Mesothelial cell of epicardium (in vitro differentiated cells): ENCODE measurements at regions not wholly inside any gene's neighbourhood (a gene's known extent, or its start where the extent isn't known, plus 50 kb on each side); places are given as distances from the start of the nearest gene placed in this dataset.

Experiments
- DNase-seq, 2 experiments: peaks; one replicate each; pipeline ENCODE4 v3.0.0; 2021; ENCODE audit warnings: low spot score in 2 of 2; ENCODE audit not compliant: unreplicated experiment in 2 of 2
- H3K27ac Mint-ChIP-seq: 2 replicates; pipeline ENCODE4 v1.8.0; 2021; ENCODE audit warnings: mixed read lengths
- H3K27me3 Mint-ChIP-seq: 2 replicates; pipeline ENCODE4 v1.8.0; 2021; ENCODE audit warnings: low read depth, mixed read lengths
- H3K36me3 Mint-ChIP-seq: 2 replicates; pipeline ENCODE4 v1.8.0; 2021; ENCODE audit warnings: mixed read lengths
- H3K4me1 Mint-ChIP-seq: 2 replicates; pipeline ENCODE4 v1.8.0; 2021; ENCODE audit warnings: mixed read lengths
- H3K4me3 Mint-ChIP-seq: 2 replicates; pipeline ENCODE4 v1.8.0; 2021; ENCODE audit warnings: mild to moderate bottlenecking, moderate library complexity, mixed read lengths
- H3K9me3 Mint-ChIP-seq: 2 replicates; pipeline ENCODE4 v1.8.0; 2021; ENCODE audit warnings: mixed read lengths
- CTCF ChIP-seq: fragments of 200-600 bp; sonication (generic); IDR thresholded peaks from one replicate; pipeline ENCODE4 v1.5.0; 2021; ENCODE audit warnings: antibody characterized with exemption; ENCODE audit not compliant: unreplicated experiment

- Mint-ChIP-seq H3K9me3 (peaks cover 3% of the 10 kb centered on the region), H3K4me1 (peaks cover 18% of the 10 kb centered on the region), H3K27me3 (peaks cover 2% of the 10 kb centered on the region), H3K27ac (no peak overlapping the region), H3K4me3 (no peak overlapping the region), H3K36me3 (no peaks in the 10 kb centered on the region)
- DNase-seq, result no peak
- no peak for TF ChIP-seq CTCF
These were observed 89.5 kb upstream of the UBE2E2 start for GRCh38 chr3:23113455-23114171.

- TF ChIP-seq CTCF, result no peak
- H3K4me3 Mint-ChIP-seq, result no peak overlapping the region
- no peak overlapping the region for H3K27ac Mint-ChIP-seq
These were observed 88.7 kb upstream of the UBE2E2 start for GRCh38 chr3:23114432-23114831.

GRCh38 chr3:23115171-23115877 lies 87.8 kb upstream of the UBE2E2 start:
- Mint-ChIP-seq H3K4me1 (peaks cover 18% of the 10 kb centered on the region), H3K27me3 (peaks cover 2% of the 10 kb centered on the region), H3K4me3 (no peak overlapping the region), H3K36me3 (no peaks in the 10 kb centered on the region), H3K27ac (no peak overlapping the region), H3K9me3 (peaks cover 3% of the 10 kb centered on the region)
- DNase-seq, result no peak
- TF ChIP-seq CTCF, result no peak

More at GRCh38 chr3:23114432-23114831, 88.7 kb upstream of the UBE2E2 start:
- Mint-ChIP-seq H3K9me3 (peaks cover 3% of the 10 kb centered on the region), H3K27me3 (peaks cover 2% of the 10 kb centered on the region), H3K4me1 (peaks cover 18% of the 10 kb centered on the region), H3K36me3 (no peaks in the 10 kb centered on the region)
- no peak for DNase-seq

GRCh38 chr3:23116081-23116837 lies 86.9 kb upstream of the UBE2E2 start:
- peaks cover 8% of the 10 kb centered on the region for H3K27me3 Mint-ChIP-seq
- no peak overlapping the region for H3K4me3 Mint-ChIP-seq
- no peak for TF ChIP-seq CTCF
- no peaks in the 10 kb centered on the region for H3K36me3 Mint-ChIP-seq
- H3K9me3 Mint-ChIP-seq, result peaks cover 3% of the 10 kb centered on the region
- no peak overlapping the region for H3K27ac Mint-ChIP-seq
- peaks cover 18% of the 10 kb centered on the region for H3K4me1 Mint-ChIP-seq
- DNase-seq, result no peak

- Mint-ChIP-seq H3K4me3 (no peak overlapping the region), H3K27ac (no peak overlapping the region), H3K27me3 (peaks cover 6% of the 10 kb centered on the region), H3K9me3 (peaks cover 3% of the 10 kb centered on the region), H3K36me3 (no peaks in the 10 kb centered on the region), H3K4me1 (peaks cover 18% of the 10 kb centered on the region)
- TF ChIP-seq CTCF, result no peak
- DNase-seq, result no peak
These were observed 85.3 kb upstream of the UBE2E2 start for GRCh38 chr3:23117856-23118255.
